A549 (cell line): ENCODE measurements at regions not wholly inside any gene's neighbourhood (a gene's known extent, or its start where the extent isn't known, plus 50 kb on each side); places are given as distances from the start of the nearest gene placed in this dataset.

Experiments used
- ATAC-seq, 2 experiments: fragments of 200-7000 bp in 1 of 2; fragments of >200 bp in 1 of 2; cut with Nextera tagmentation in 1 of 2; cut with Tn5 transposase in 1 of 2; 3 replicates each; pipeline versions ENCODE4 v1.8.0 to v1.9.1; 2018 to 2020; ENCODE audit warnings: mild to moderate bottlenecking in 1 of 2, moderate library complexity in 1 of 2
- CTCF ChIA-PET: fragments of 300-600 bp; sonication (Branson Sonifier 250); formaldehyde crosslinking; extraction: SDS; loops from one replicate; lab custom pipeline; 2021; ENCODE audit warnings: antibody characterized with exemption, inconsistent platforms; lab: Yijun Ruan, JAX
- POLR2A ChIA-PET: fragments of 350-600 bp; formaldehyde crosslinking; extraction: SDS; loops from one replicate; lab custom pipeline; 2021; ENCODE audit warnings: antibody characterized with exemption, inconsistent platforms; lab: Yijun Ruan, JAX
- DNase-seq, 2 experiments: peaks; one replicate each; pipeline versions ENCODE4 v3.0.0 to v3.0.0-alpha.2; 2011 to 2016; ENCODE audit warnings: low read depth in 1 of 2, low spot score in 1 of 2
- FAIRE-seq: peaks from 2 replicates; lab custom pipeline; 2011; peaks lifted over from hg19 to GRCh38; lab: Jason Lieb, UNC
- H3K27ac ChIP-seq, 2 experiments: fragments of >200 bp; sonication (Bioruptor Twin); formaldehyde crosslinking; 3 replicates each; pipeline ENCODE4 v1.5.1; 2016 to 2017
- H3K4me1 ChIP-seq: fragments of >200 bp; sonication (Bioruptor Twin); formaldehyde crosslinking; 3 replicates; pipeline ENCODE4 v1.6.1; 2016
- H3K4me2 ChIP-seq: fragments of >200 bp; sonication (Bioruptor Twin); formaldehyde crosslinking; 3 replicates; pipeline ENCODE4 v1.6.1; 2016
- H3K4me3 ChIP-seq: fragments of >200 bp; sonication (Bioruptor Twin); formaldehyde crosslinking; 3 replicates; pipeline ENCODE4 v1.5.1; 2016
- H3K9me3 ChIP-seq: fragments of >200 bp; sonication (Bioruptor Twin); formaldehyde crosslinking; 3 replicates; pipeline ENCODE4 v1.6.1; 2016
- CBX8 ChIP-seq: fragments of 200-600 bp; sonication (generic); IDR thresholded peaks from 2 replicates; pipeline ENCODE4 v1.6.1; 2016
- EHMT2 ChIP-seq: fragments of 200-600 bp; sonication (generic); IDR thresholded peaks from 2 replicates; pipeline ENCODE4 v1.6.1; 2016; ENCODE audit warnings: antibody characterized with exemption, low read depth, mild to moderate bottlenecking, moderate library complexity
- GATA3 ChIP-seq: IDR thresholded peaks from 2 replicates; pipeline ENCODE4 v1.6.1; 2012; ENCODE audit warnings: borderline replicate concordance
- HDAC2 ChIP-seq: fragments of 200-600 bp; sonication (generic); IDR thresholded peaks from 2 replicates; pipeline ENCODE4 v1.6.1; 2016
- HEYL ChIP-seq: fragments of 250-450 bp; sonication (Bioruptor Pico); IDR thresholded peaks from 2 replicates; pipeline ENCODE4 v1.8.0; 2021; ENCODE audit warnings: mild to moderate bottlenecking, moderate library complexity
- HOXB5 ChIP-seq: fragments of 250-450 bp; sonication (Bioruptor Pico); IDR thresholded peaks from 2 replicates; pipeline ENCODE4 v1.5.0; 2020; ENCODE audit warnings: mild to moderate bottlenecking, moderate library complexity
- JUN ChIP-seq, 2 experiments: fragments of >200 bp; sonication (Bioruptor Twin); formaldehyde crosslinking; IDR thresholded peaks; 2 replicates in 1 of 2; 3 replicates in 1 of 2; pipeline ENCODE4 v1.6.1; 2016 to 2017
- JUNB ChIP-seq: fragments of >200 bp; sonication (Bioruptor Twin); formaldehyde crosslinking; IDR thresholded peaks from 2 replicates; pipeline ENCODE4 v1.6.1; 2016
- KDM1A ChIP-seq: fragments of 200-600 bp; sonication (generic); IDR thresholded peaks from 2 replicates; pipeline ENCODE4 v1.6.1; 2016; ENCODE audit warnings: low read depth, mild to moderate bottlenecking
- MAZ ChIP-seq: fragments of 150-350 bp; IDR thresholded peaks from 2 replicates; pipeline ENCODE4 v1.6.1; 2014; ENCODE audit warnings: antibody characterized with exemption, low read depth, low read length, borderline replicate concordance
- NPAS2 ChIP-seq: fragments of 250-450 bp; sonication (Bioruptor Pico); IDR thresholded peaks from 2 replicates; pipeline ENCODE4 v1.8.0; 2022; ENCODE audit warnings: mild to moderate bottlenecking, moderate library complexity, borderline replicate concordance
- PHF8 ChIP-seq: fragments of 200-600 bp; sonication (generic); IDR thresholded peaks from 2 replicates; pipeline ENCODE4 v1.6.1; 2016; ENCODE audit warnings: low read depth, mild to moderate bottlenecking, antibody characterized with exemption, moderate library complexity, borderline replicate concordance
- RAD21 ChIP-seq, 2 experiments: fragments of >200 bp in 1 of 2; sonication (Bioruptor Twin) in 1 of 2; formaldehyde crosslinking in 1 of 2; IDR thresholded peaks in 1 of 2; conservative IDR thresholded peaks in 1 of 2; 2 replicates in 1 of 2; 3 replicates in 1 of 2; pipeline ENCODE4 v1.6.1; 2012 to 2018; ENCODE audit warnings: inconsistent platforms in 1 of 2
- RNF2 ChIP-seq: fragments of 200-600 bp; sonication (generic); IDR thresholded peaks from 2 replicates; pipeline ENCODE4 v1.6.1; 2016; ENCODE audit warnings: low read depth, mild to moderate bottlenecking, antibody characterized with exemption, moderate library complexity, borderline replicate concordance
- SMC3 ChIP-seq: fragments of >200 bp; sonication (Bioruptor Twin); formaldehyde crosslinking; IDR thresholded peaks from 3 replicates; pipeline ENCODE4 v1.6.1; 2018; ENCODE audit warnings: inconsistent platforms
- SREBF2 ChIP-seq: fragments of 450-650 bp; IDR thresholded peaks from 2 replicates; pipeline ENCODE4 v1.6.1; 2014; ENCODE audit warnings: mild to moderate bottlenecking, moderate library complexity
- TFCP2L1 ChIP-seq: fragments of 250-450 bp; sonication (Bioruptor Pico); IDR thresholded peaks from 2 replicates; pipeline ENCODE4 v1.5.0; 2021; ENCODE audit warnings: mild to moderate bottlenecking
- TP53 ChIP-seq: fragments of 250-450 bp; sonication (Bioruptor Pico); IDR thresholded peaks from 2 replicates; pipeline ENCODE4 v1.5.0; 2021; ENCODE audit warnings: mild to moderate bottlenecking, moderate library complexity
- ZSCAN20 ChIP-seq: fragments of 250-450 bp; sonication (Bioruptor Pico); IDR thresholded peaks from 2 replicates; pipeline ENCODE4 v1.8.0; 2022; ENCODE audit warnings: mild to moderate bottlenecking, moderate library complexity
- WGBS: methylation state at CpG from one replicate; pipeline ENCODE4 v1.1.6; 2017; ENCODE audit errors: missing lambda C conversion rate; 5-methylcytosine and 5-hydroxymethylcytosine counted together
- TF ChIP-seq, protein P1 (sequence below): fragments of >200 bp; sonication (Bioruptor Twin); formaldehyde crosslinking; IDR thresholded peaks from 3 replicates; pipeline ENCODE4 v1.6.1; 2016
- TF ChIP-seq, protein P2 (sequence below): fragments of >200 bp; sonication (Bioruptor Twin); formaldehyde crosslinking; IDR thresholded peaks from 2 replicates; pipeline ENCODE4 v1.6.1; 2016
- TF ChIP-seq, protein P3 (sequence below): fragments of 150-350 bp; IDR thresholded peaks from 2 replicates; pipeline ENCODE4 v1.6.1; 2014; ENCODE audit warnings: low read depth, mild to moderate bottlenecking, low read length
- TF ChIP-seq, protein P4 (sequence below): IDR thresholded peaks from 2 replicates; pipeline ENCODE4 v1.6.1; 2012

DNA sequence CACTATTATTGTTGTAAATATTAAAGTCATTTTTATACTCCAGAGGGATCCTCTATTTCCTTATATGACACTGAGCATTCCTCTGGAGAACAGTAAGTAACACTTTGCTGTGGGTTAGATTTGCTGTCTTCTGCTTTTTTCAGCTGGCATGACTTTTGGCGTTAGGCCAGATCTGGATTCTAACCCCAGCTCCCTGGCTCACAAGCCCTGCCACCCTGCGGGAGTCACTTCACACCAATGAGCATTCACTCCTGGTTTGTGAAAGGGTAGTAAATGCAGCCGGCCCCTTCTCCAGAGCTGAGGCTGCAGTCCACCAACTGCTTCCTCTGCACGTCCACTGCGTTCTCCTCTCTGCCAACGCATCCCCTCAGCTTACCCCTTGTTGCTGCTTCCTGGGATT lies 373.8 kb upstream of the RAB6C start:
- no peak for TF ChIP-seq HOXB5 (CRISPR knock-in tag)
- TF ChIP-seq EHMT2: no peak
- TF ChIP-seq, protein P1, sequence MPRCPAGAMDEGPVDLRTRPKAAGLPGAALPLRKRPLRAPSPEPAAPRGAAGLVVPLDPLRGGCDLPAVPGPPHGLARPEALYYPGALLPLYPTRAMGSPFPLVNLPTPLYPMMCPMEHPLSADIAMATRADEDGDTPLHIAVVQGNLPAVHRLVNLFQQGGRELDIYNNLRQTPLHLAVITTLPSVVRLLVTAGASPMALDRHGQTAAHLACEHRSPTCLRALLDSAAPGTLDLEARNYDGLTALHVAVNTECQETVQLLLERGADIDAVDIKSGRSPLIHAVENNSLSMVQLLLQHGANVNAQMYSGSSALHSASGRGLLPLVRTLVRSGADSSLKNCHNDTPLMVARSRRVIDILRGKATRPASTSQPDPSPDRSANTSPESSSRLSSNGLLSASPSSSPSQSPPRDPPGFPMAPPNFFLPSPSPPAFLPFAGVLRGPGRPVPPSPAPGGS: no peak
- TF ChIP-seq, protein P2, sequence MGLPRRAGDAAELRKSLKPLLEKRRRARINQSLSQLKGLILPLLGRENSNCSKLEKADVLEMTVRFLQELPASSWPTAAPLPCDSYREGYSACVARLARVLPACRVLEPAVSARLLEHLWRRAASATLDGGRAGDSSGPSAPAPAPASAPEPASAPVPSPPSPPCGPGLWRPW: no peak
- no peak for TF ChIP-seq HEYL
- TF ChIP-seq RAD21 (conservative IDR thresholded peaks at IDR 0.05 in 1 of 2, IDR thresholded peaks at IDR 0.05 in 1 of 2): no peak
- no peaks in the 10 kb centered on the region for H3K4me1 ChIP-seq
- H3K4me2 ChIP-seq: no peak overlapping the region
- H3K9me3 ChIP-seq: no peaks in the 10 kb centered on the region
- CTCF ChIA-PET: no interaction called here
- no peak for DNase-seq
- FAIRE-seq: no peak
- no peak for ATAC-seq
- no peak overlapping the region for H3K4me3 ChIP-seq
- POLR2A ChIA-PET: no interaction called here
- H3K27ac ChIP-seq: no peak overlapping the region
- 14% methylated on average over 6 of the region's 6 CpGs for WGBS

DNA sequence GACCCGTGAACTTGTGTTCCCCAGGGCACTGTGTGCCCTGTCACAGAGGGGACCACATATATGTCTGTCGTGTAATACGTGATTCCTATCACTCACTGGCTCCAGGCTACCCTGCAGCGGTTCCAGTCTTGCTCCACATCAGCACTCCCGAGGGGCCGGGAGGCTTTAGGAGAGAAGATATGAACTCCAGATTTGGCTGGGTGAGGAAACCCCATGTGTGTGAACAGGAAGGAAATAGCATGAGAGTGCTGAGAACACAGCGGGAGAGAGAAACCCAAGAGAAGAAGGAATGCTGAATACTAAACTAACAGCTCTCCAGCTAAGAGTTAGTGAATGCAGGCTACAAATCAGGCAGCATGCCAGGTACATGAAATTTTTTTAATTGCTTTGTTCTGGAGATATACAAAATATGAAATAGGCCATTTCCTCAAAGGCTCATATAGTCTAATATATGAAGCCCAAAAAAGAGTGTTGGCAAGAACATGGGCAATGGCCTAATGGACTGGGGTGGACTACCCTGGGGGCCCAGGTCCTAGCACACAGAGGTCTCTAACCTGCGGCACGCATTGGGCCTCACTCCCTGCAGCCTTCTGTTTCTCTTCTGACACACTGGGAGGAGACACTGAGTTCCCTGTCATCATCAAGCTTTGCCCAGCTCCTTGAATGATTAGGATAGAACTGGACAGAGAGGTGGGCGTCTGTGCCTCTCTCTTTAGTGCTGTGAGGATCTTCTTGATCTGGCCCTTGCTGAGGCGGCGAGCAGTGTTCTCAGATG lies 372.8 kb upstream of the RAB6C start:
- TF ChIP-seq GATA3: no peak
- TF ChIP-seq TFCP2L1 (CRISPR knock-in tag): no peak
- no peak for TF ChIP-seq SREBF2
- TF ChIP-seq MAZ: no peak
- no peak for TF ChIP-seq KDM1A
- no peak for TF ChIP-seq JUNB
- no peak for TF ChIP-seq ZSCAN20 (CRISPR knock-in tag)
- TF ChIP-seq TP53 (CRISPR knock-in tag): no peak
- TF ChIP-seq JUN (IDR thresholded peaks at IDR 0.05): no peak
- TF ChIP-seq, protein P3, sequence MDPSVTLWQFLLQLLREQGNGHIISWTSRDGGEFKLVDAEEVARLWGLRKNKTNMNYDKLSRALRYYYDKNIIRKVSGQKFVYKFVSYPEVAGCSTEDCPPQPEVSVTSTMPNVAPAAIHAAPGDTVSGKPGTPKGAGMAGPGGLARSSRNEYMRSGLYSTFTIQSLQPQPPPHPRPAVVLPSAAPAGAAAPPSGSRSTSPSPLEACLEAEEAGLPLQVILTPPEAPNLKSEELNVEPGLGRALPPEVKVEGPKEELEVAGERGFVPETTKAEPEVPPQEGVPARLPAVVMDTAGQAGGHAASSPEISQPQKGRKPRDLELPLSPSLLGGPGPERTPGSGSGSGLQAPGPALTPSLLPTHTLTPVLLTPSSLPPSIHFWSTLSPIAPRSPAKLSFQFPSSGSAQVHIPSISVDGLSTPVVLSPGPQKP: no peak
- TF ChIP-seq PHF8: no peak
- no peak for TF ChIP-seq RNF2
- TF ChIP-seq CBX8: no peak
- TF ChIP-seq, protein P1: no peak
- TF ChIP-seq, protein P4, sequence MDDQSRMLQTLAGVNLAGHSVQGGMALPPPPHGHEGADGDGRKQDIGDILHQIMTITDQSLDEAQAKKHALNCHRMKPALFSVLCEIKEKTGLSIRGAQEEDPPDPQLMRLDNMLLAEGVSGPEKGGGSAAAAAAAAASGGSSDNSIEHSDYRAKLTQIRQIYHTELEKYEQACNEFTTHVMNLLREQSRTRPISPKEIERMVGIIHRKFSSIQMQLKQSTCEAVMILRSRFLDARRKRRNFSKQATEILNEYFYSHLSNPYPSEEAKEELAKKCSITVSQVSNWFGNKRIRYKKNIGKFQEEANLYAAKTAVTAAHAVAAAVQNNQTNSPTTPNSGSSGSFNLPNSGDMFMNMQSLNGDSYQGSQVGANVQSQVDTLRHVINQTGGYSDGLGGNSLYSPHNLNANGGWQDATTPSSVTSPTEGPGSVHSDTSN: no peak
- no peak for TF ChIP-seq NPAS2 (CRISPR knock-in tag)
- no peak for TF ChIP-seq HDAC2
- no peak for TF ChIP-seq SMC3
- 17% methylated on average over 12 of the region's 12 CpGs for WGBS
- CTCF ChIA-PET: no interaction called here
- no peak for ATAC-seq
- FAIRE-seq: no peak
- no peaks in the 10 kb centered on the region for H3K9me3 ChIP-seq
- H3K4me3 ChIP-seq: no peak overlapping the region
- H3K4me2 ChIP-seq: no peak overlapping the region
- no peak for DNase-seq
- no peaks in the 10 kb centered on the region for H3K4me1 ChIP-seq
- H3K27ac ChIP-seq: no peak overlapping the region
- POLR2A ChIA-PET: no interaction called here
